A673 (cell line): ENCODE measurements at regions not wholly inside any gene's neighbourhood (a gene's known extent, or its start where the extent isn't known, plus 50 kb on each side); places are given as distances from the start of the nearest gene placed in this dataset.

ENCODE experiments used
- BruUV-seq: library from RNA; stranded (reverse); fragments of 400-500 nt; replicated peaks from 2 replicates; lab custom pipeline; 2021; lab: Mats Ljungman, UMichigan
- CTCF ChIA-PET: fragments of 300-600 bp; sonication (Branson Sonifier 250); formaldehyde crosslinking; loops from one replicate; lab custom pipeline; 2022; ENCODE audit warnings: antibody characterized with exemption; lab: Charles Lee
- POLR2A ChIA-PET: fragments of 300-600 bp; sonication (Branson Sonifier 250); formaldehyde crosslinking; loops from one replicate; lab custom pipeline; 2022; ENCODE audit warnings: antibody characterized with exemption; ENCODE audit not compliant: low non-redundant PET; lab: Charles Lee
- DNase-seq: peaks from one replicate; pipeline ENCODE4 v3.0.0-alpha.2; 2015; ENCODE audit warnings: low spot score
- H3K27ac ChIP-seq: fragments of 200-600 bp; sonication (generic); 2 replicates; pipeline ENCODE4 v1.5.1; 2016; ENCODE audit warnings: mixed run types, low read depth, mild to moderate bottlenecking, mixed read lengths, antibody characterized with exemption, low read length; ENCODE audit not compliant: poor library complexity, severe bottlenecking
- H3K27me3 ChIP-seq: fragments of 200-600 bp; sonication (generic); replicated peaks from 2 replicates; pipeline ENCODE4 v1.6.1; 2017; ENCODE audit warnings: mixed run types, low read depth, mild to moderate bottlenecking, mixed read lengths, antibody characterized with exemption, low read length; ENCODE audit not compliant: insufficient read depth, poor library complexity
- H3K36me3 ChIP-seq: fragments of 200-600 bp; sonication (generic); 2 replicates; pipeline ENCODE4 v1.6.1; 2016; ENCODE audit warnings: mixed run types, mild to moderate bottlenecking, mixed read lengths, antibody characterized with exemption, low read length; ENCODE audit not compliant: insufficient read depth, poor library complexity, severe bottlenecking
- H3K4me1 ChIP-seq: fragments of 200-600 bp; sonication (generic); 2 replicates; pipeline ENCODE4 v1.6.1; 2017; ENCODE audit warnings: mixed run types, mild to moderate bottlenecking, mixed read lengths, antibody characterized with exemption, low read length; ENCODE audit not compliant: insufficient read depth, poor library complexity, severe bottlenecking
- H3K4me3 ChIP-seq: fragments of 200-600 bp; sonication (generic); 2 replicates; pipeline ENCODE4 v1.5.1; 2016; ENCODE audit warnings: low read depth, mixed run types, mild to moderate bottlenecking, mixed read lengths, low read length; ENCODE audit not compliant: poor library complexity, severe bottlenecking
- H3K9me3 ChIP-seq: fragments of 200-600 bp; sonication (generic); 2 replicates; pipeline ENCODE4 v1.6.1; 2016; ENCODE audit warnings: mixed run types, low read depth, mild to moderate bottlenecking, mixed read lengths, antibody characterized with exemption, low read length; ENCODE audit not compliant: poor library complexity, severe bottlenecking
- CTCF ChIP-seq: fragments of 300-800, 200-600 bp; sonication (generic); conservative IDR thresholded peaks from 2 replicates; pipeline ENCODE4 v1.5.1; 2017; ENCODE audit warnings: low read depth, mild to moderate bottlenecking, antibody characterized with exemption, low read length, moderate library complexity, mixed read lengths
- EZH2 ChIP-seq: fragments of 200-600 bp; sonication (generic); IDR thresholded peaks from 2 replicates; pipeline ENCODE4 v1.6.1; 2017; ENCODE audit warnings: borderline replicate concordance, low read depth, mild to moderate bottlenecking, mixed read lengths, antibody characterized with exemption, low read length; ENCODE audit not compliant: poor library complexity, severe bottlenecking
- intact Hi-C: fragments of 100-400 bp; cut with micrococcal nuclease; formaldehyde crosslinking; loops from one replicate; pipeline ENCODE4 v1.10.0; 2022; ENCODE audit not compliant: unreplicated experiment

GRCh38 chr2:120851116-120851773 is 115.6 kb downstream of the GLI2 start:
- TF ChIP-seq EZH2 (no peak), CTCF (no peak)
- no peak overlapping the region for H3K27ac ChIP-seq
- no peaks in the 10 kb centered on the region for H3K36me3 ChIP-seq
- H3K4me1 ChIP-seq: peaks cover 9% of the 10 kb centered on the region
- H3K27me3 ChIP-seq: no peaks in the 10 kb centered on the region
- DNase-seq: no peak
- CTCF ChIA-PET: no interaction called here
- H3K4me3 ChIP-seq: no peak overlapping the region
- POLR2A ChIA-PET: no interaction called here
- intact Hi-C loops: no loop called here
- BruUV-seq: no TSS peak
- H3K9me3 ChIP-seq: peaks cover 5% of the 10 kb centered on the region

DNA sequence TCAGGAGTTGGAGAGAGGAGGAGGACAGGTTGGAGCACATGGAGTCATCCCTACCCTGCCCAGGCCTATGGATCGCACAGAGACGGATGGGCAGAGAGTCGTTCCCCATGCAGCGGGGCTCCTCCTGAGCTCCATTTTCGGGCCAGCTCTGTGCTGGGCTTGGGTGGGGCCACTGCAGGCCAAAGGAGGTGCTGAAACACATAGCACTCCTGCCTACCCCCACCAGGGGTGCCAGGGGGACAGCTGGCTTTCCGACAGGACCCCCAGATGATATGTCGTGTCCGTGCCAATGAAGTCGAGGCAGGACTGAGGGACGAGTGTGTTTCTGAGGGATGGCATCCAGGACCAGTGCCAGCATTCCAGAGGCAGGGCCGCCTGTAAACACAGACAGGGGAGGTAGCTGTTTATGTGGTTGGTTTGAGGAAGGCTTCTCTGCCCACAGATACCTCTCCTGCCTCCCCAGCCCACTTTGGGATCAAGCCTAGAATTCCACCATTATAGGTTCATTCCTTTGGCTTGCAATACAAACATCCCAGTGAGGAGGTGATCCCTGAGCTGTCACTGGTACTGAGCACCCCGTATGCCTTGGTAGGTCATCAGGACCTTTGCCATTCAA is 116.6 kb downstream of the GLI2 start:
- Histone ChIP-seq H3K4me3 (no peak overlapping the region), H3K9me3 (peaks cover 5% of the 10 kb centered on the region), H3K27ac (no peak overlapping the region), H3K36me3 (no peaks in the 10 kb centered on the region), H3K27me3 (no peaks in the 10 kb centered on the region), H3K4me1 (peaks cover 5% of the 10 kb centered on the region)
- POLR2A ChIA-PET: no interaction called here
- CTCF ChIA-PET: no interaction called here
- TF ChIP-seq CTCF: no peak
- no peak for TF ChIP-seq EZH2
- intact Hi-C loops: no loop called here
- no TSS peak for BruUV-seq
- DNase-seq: no peak

- Histone ChIP-seq H3K9me3 (peaks cover 5% of the 10 kb centered on the region), H3K4me3 (no peak overlapping the region), H3K36me3 (no peaks in the 10 kb centered on the region), H3K27ac (no peak overlapping the region), H3K4me1 (no peaks in the 10 kb centered on the region), H3K27me3 (no peaks in the 10 kb centered on the region)
- BruUV-seq: no TSS peak
- TF ChIP-seq CTCF (no peak), EZH2 (no peak)
- intact Hi-C loops: no loop called here
- no peak for DNase-seq
- POLR2A ChIA-PET: no interaction called here
- CTCF ChIA-PET: no interaction called here
Measured at GRCh38 chr2:120853306-120854013, 117.8 kb downstream of the GLI2 start.
